SW 1271 (cell line): ENCODE measurements at regions not wholly inside any gene's neighbourhood (a gene's known extent, or its start where the extent isn't known, plus 50 kb on each side); places are given as distances from the start of the nearest gene placed in this dataset.
"Not testable (repeated sequence)": the region's sequence is repeated elsewhere in the genome, so short reads cannot be mapped to it uniquely, and the experiment has no call there.

Source experiments
- DNase-seq, 2 experiments: peaks; one replicate each; lab custom pipeline; 2025; lab: John Stamatoyannopoulos, UW

DNA sequence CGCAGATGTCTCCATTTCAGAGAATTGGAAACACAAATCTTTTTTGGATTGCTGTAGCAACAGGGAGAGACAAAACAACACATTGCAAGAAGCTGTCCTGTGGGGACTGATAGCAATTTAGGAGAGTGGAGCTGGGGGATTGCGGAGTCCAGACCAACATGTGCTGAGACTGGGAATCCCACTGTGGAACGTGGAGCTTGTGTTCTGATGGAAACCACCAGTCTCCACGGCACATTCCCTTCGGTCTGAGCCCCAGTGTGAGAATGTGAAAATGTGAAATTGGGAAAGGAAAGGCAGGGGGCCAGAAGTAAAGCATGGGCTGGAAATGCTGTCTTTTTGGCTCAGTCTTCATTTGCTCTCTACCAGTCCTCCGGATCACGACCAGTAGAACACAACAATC is 348.8 kb upstream of the TNC start:
- DNase-seq: no peak

DNA sequence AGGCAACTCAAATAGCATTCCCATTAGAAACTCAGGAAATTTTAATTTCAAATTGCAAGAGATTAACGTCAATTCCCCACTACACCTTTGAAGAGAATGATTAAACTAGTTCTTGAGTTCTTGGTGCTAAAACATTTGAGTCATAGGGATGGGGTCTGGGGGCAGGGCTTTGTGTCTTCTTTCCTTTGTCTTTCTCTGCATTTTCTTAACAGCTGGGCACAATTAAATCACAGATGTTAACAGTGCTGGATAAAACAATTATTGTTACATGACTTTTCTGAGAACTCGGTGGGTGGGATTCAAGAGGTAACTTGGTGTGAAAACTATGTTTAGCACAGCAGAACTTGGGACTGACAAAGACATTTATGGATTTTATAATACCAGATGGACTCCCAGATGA is 351.9 kb upstream of the TNC start:
- no peak for DNase-seq

DNA sequence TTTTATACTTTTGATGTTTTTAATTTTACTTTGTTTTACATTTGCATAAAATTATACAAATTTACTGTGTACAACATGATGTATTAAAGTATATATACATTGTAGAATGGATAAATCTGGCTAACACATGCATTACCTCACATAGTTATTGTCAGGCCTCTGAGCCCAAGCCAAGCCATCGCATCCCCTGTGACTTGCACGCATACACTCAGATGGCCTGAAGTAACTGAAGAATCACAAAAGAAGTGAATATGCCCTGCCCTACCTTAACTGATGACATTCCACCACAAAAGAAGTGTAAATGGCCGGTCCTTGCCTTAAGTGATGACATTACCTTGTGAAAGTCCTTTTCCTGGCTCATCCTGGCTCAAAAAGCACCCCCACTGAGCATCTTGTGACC is 355.1 kb upstream of the TNC start:
- not testable (repeated sequence) for DNase-seq

DNA sequence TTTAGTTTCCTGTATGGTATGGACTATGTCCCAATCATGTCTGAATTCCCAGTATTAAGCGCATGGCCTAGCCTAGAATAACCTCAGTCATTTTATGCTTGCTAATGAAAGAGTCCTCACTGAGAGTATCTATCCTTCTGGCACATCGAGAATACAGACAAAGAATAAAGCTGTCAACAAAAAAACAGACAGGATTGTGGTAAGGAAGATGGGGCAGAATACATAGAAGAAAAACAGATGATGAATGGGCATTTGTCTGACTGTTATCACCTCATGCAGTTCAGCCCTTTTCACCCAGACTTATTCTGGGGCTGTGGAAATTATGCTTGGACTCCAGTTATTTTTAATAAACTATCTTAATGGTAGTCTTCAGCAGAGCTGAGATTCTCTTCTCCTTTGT is 363.8 kb upstream of the TNC start:
- DNase-seq: no peak

DNA sequence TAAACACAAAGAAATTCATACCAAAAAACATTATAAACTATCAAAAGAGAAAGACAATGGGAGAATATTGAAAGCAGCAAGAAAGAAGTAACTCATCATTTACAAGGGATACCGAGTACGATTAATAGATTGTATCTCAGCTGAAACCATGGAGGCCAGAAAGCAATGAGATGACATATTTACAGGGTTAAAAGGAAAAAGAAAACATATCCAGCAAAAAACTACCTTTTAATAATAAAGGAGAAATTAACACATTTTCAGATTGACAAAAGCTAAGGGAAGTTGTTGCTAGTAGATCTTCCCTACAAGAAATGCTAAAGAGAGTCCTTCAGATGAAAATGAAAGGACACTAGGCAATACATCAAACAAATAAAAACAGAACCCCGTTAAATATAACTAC is 364.8 kb upstream of the TNC start:
- no peak for DNase-seq

DNA sequence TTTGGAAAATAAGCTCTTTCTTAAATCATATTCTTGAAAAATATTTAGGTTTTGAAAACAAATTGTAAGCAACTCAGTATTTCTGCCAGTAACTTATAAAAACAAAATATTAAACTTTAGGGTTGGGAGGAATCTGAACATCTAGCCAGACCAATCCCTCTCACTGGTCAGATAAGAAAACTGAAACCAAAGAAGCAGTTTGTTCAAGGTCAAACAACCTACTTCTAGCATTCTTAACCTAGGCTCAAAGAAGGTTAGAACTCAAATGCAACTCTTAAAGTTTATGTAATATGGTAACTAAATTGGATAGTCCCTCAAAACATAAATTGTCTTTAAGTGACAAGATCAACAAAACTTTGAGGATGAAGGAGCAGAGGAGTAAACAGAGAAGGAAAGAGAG is 374.9 kb upstream of the TNC start:
- no peak for DNase-seq

DNA sequence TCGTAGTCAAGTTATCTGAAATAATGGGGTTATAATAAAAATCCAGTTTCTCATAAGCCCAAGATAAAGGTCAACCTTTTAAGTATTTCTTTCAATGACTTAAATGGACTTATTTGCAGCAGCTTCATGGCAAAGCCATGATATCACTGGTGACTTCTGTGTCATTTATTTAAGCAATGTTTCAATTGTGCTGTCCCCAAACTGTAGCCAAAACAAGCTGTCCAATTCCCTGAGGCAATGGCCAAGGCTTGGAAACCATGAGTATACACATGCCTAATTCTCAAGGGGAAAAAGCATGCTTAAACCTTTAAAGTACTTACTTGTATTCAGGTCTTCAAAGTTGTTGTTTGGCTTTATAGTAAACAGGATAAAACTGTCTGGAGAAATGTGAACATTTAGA is 376.4 kb upstream of the TNC start:
- DNase-seq: no peak

DNA sequence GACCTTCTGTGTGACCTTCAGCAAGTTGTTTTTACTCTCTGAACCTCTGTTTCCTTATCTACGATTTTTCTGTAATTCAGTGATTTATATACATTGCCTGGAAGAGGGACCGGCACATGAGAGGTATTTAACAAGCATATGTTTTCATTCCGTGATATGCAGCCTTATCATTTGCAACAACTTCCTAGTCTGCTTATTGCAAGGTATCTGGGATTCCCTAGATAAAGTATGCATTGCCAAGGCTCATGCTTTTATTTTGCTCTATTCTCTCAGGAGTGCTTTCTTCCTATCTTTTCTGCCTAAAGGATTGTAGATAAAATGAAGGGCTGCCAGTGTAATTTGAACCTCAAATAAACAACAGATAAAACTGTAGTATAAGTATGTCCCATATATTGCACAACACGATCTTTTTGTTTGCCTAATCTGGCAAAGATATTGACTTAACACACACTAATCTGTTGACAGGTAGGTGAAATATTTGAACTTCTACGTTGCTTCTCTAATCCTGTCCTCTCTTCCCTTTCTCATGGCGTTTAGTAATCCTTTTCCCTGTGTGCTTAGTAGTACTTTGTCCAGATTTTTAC is 377.2 kb upstream of the TNC start:
- DNase-seq: no peak

DNA sequence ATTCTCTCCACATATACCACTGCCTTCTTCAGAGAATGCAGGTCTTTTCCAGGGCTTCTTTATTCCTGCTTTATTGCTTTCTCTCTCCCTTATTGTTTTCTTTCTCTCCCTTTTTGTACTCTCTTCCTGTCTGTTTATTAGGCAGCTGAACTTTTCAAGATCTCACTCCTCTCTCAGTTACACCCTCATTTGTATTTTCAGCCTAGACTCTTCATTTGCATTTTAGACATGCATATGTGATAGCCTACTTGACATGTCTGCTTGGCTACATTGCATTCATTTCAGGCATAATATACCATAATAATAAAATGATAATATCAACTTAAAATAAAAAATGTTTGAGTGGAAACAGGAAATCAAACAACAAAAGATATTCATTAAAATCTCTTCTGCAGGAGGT is 377.9 kb upstream of the TNC start:
- DNase-seq: no peak

DNA sequence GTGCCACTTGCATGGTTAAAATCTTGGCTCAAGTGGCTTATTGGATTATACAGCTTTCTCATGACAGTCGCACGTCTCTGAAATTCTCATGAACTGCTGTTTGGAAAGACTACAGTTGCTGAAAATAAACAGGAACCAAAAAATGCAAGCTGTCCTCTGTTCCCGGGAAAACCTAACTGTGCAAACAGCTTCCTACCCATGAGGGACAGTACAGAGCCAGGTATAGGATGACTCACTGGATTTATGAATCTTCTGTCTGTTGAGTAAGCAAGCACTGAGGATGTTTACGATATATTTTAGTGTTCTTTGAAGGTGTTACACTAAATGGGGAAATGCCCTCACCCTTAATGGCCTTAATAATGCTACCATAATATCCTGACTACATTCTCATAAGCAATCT is 380.3 kb upstream of the TNC start:
- DNase-seq: no peak

DNA sequence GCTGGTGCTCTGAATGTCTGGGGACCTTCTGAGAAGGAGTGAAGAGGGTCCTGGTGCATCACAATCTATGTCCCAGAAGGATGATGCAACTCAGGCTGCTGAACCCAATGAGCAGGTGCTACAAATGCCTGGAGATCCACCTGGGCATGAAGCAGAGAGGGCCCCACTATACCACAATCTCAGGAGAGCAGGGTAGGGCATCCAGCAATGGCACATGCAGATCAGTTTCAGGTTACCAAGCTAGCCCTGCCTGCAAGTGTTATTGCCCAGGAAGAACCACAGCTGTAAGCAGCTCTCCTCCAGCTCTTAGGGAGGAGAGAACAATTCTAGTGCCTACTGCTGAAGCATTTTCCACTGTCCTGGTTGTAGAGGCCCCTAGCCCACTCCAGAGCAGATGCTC is 389.2 kb upstream of the TNC start:
- no peak for DNase-seq

DNA sequence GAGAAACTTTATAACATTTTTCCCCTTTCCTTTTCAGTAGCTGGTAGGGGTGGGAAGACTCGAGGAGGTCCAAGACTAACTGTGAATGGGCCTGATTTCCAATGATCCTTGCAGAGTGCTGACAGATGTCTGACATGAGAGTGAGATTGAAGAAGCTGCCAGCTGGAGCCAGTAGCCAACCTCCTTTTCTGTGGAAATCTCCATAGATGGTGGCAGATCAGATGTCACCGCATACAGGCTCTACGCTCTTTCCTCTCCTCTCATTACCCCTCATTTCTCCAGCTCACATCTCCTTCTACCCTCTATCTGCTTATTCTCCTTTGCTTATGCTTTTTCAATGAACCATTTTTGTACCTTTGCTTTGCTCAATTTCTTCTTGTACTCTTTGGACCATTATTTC is 395.2 kb upstream of the TNC start:
- no peak for DNase-seq

DNA sequence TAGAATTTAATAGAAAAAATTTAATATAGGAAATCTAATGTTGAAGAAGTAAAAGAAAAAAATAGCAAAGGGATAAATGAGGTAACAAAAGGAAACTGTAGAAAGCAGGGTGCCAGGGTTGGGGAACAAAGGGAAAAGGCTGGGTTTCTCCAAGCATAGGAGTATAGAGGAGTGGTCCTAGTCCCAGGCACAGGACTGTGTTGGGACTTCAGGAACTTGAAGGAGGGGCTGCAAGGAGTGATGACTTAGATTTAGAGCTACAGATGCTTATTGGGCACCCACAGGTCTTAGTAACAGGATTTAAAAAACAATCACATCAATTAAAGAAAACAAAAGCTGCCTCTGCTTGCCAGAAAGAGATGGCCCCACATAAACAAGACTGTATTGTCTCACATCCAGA is 396.5 kb upstream of the TNC start:
- DNase-seq: no peak

DNA sequence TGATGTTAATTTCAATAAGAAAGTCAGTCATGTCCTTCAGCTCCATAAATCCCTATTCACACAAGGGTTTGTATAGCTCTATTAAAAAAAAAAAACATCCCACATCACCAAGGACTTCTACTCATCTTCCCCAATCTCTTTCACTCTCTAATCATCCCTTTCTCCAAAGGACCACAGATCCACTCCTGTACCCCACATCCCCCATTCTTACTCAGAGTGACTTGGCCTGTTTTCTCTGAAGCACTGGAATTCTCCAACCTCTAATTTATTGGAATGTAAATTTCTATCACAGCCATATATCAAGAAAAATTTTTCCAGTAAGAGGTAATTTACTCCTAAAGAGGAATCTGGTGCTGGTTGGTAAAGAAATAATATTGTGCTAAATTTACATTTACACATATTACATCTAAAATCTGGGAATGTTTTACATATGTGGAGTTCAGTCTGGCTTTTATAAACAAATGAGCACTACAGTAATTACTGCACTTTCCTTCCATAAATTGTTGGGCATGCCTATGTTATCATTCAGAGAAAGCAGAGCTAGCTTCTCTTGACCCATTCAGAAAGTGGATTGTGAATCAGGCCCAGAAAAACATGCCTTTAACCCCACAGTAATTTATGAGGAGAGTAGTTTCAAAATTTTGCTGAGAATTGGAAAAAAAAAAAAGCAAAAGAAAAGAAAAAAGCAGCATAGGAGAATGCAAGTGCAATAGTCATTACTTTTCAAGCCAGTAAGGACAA is 399.5 kb upstream of the TNC start:
- DNase-seq: no peak

DNA sequence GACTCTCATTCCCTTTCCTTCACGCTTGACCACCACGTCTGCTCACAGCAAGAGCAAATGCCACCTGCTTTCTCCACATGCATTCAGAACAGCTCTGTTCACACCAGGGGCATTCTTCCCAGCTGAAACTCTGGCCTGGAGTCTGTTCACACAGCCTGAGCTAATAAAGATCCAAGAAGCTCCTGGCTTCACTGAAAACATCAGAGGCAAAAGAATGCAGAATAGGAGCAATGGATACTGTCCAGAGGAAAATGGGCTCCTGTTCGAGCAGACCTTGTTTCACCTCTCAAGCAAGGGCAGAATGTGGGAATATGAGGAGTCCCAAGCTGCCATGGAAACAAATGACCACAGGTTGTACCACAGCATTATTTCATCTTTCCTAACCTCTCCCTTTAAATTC is 402.7 kb upstream of the TNC start:
- DNase-seq: no peak

DNA sequence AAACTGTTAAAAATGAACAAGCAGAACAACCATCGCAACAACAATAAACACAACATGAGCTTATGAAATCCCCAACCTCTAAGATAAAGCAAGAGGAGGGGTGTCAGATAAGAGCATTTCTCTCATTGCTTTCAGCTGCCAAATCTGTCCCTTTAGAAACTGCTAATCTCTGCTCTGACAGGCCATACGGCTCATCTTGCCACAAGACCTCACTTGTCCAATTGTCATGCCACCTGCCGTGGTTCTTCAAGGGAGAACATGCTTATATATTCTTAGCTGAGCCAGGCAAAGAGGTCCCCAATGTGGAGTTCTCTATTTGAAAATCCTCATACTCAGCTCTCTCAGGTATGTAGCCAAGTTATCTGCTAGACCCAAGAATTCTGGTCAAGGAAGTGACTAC is 405.0 kb upstream of the TNC start:
- DNase-seq: no peak

DNA sequence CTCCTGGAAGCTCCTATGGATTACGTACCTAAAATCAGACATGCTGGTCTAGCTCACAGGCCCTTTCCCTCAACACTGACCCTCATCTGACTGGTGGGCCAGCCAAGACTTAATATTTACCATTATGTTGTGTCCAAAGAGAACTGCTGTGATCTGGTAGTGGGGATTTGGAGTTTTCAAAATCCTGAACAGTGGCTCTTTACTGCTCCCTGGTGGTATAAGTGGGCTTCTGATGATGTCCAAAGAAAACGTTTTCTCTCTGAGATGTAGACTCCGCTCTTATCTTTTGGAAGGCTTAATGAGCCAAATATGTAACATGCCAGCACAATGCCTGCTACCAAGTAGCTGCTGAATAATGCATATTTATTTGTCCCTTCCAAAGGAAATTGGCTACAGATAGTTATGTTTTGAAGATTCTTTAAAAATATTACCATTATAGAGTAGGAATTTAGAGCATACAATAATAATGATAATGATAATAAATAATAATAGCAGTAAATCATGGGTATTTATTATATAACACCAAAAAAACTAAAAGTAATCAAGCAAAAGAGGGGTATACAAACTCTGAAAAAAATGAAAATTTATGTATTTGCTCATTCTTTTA is 406.6 kb upstream of the TNC start:
- peak in 1 of 2 experiments; percentile 61 for DNase-seq

DNA sequence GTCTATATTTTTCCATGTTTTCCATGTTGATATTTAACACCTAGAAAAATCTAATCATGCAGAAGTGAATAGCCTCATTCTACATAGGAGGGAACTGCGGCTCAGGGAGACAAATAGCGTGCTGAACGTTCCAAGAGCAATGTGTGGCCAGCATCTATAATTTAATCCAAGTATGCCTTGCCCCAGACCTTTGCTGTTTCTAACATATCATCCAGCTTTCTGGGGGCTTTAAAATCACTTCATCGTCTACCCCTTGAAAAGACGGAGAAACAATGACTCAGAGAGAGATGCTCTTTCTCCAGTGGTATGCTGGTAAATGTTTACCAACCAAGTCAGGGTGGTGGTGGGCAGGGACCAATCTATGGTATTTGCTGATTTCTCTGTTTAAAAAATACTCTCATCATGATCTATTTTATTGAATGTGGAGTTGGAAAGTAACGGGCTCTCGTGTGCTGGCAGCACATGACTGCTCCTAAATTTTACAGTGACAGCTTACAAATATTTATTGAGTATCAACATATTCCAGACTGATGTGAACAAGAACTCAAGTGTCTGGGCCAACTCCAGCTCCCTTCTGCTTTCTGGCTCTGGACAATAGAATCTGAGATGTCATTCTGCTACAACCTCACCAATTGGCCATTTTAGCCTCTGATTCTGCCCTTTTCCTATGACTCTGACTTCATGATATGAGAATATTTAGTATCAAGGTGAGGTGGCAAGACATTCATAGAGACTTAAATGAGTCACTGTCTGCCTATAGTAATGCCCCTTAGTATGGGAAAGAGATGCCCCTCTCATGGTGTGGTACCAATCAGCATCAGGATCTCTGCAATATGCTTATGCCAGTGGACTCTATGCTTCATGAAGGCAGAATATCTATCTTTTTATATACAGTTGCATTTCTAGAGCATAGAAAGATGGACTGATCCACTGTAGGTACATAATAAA is 407.4 kb upstream of the TNC start:
- DNase-seq: no peak

DNA sequence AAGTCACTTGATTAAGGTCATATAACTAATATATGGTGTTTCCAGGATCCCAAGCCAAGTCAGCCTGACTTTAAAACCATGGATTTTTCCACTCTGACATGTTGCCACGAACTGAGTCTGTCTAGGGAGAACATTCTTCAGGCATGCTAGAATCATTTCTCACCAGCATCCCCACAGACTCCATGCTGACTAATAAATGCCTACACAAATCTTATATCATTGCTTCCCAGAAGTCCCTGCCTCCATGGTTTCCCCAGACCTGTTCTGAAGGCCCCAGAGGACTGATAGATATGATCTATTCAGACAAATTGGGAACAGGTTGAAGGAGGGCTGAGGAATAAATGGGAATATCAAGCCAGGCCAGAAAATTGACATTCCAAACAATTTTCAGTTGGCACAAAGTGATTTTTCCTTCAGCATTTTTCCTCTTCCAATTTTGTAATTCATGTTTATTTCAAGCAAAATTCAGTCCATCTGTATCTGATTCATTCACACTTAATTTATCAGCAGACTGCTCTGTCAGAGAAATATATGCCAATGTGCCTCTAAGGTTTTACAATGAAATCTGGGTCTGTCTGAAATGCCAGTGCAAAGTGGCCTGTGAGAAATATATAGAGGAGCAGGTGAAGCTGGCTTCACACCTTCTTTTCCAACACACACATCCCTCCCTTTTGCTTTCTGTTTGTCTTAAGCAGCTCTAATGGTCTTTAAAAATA is 413.6 kb upstream of the TNC start:
- DNase-seq: no peak

DNA sequence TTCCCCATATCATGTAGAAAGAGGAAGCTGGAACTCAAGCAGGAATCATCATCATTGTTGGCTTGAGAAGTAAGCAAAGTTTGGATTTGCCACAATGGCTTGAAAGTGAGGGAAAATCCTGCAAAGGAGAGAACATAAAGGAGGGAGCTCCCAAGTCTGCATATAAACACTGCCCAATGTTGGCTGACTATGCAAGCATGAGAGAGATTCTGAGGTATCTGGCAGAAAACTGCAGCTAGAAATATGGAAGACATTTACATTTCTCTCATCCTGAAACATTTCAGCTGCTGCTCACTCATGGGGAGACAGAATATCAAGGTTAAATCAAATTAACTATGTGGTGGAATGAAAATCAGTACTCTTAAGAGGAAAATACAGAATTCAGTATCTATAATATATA is 415.6 kb upstream of the TNC start:
- no peak for DNase-seq

DNA sequence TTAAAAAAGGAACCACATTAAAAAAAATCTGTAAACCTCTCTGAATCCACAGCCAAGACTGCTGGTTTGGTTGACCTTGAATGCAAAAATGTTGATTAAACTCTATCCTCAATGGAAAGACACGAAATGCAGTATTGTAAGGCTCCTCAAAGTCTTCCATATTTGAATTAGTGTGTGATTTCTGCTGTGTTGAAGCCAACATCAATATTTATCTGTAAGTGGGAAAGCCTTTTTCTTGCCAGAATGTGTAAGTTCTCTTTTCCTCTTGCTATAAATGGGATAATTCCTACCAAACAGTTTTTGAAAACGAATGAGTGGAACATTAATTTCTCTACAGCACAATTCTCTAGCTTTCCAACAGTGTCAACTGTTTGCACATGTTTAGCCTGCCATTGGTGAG is 422.1 kb upstream of the TNC start:
- no peak for DNase-seq

DNA sequence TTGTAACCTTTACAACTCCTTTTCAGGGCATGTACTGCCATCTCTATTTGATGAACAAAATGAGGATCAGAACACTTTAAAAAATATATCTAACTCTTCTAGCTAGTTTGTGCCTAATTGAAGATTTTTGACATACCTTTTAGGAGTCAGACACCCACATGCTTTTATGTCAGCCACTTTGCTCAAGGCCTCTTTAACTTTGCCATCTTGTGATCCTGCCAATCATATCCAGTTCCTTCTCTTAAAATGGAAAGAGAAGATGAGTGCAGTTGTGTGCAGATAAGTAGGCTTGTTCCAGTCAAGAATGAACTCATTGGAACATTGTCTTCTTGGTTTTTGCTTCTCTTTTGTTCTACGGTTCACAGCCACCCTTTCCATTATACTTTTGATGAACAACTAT is 425.6 kb upstream of the TNC start:
- DNase-seq: no peak
